GDM1 (cell line): ENCODE measurements at regions not wholly inside any gene's neighbourhood (a gene's known extent, or its start where the extent isn't known, plus 50 kb on each side); places are given as distances from the start of the nearest gene placed in this dataset.

Source experiments
- DNase-seq: peaks from one replicate; lab custom pipeline; 2025; lab: John Stamatoyannopoulos, UW

GRCh38 chr21:34022627-34023335 lies 50.6 kb upstream of the MRPS6 start:
- peak; percentile 65 for DNase-seq

GRCh38 chr21:34021726-34022125 lies 51.7 kb upstream of the MRPS6 start:
- DNase-seq = no peak

- no peak for DNase-seq
Observed at GRCh38 chr21:34020983-34021553, 52.3 kb upstream of the MRPS6 start.

- DNase-seq = no peak
Observed at GRCh38 chr21:34020005-34020847, 53.2 kb upstream of the MRPS6 start.

GRCh38 chr21:34019402-34019801 lies 54.0 kb upstream of the MRPS6 start:
- no peak for DNase-seq

- no peak for DNase-seq
Observed at GRCh38 chr21:34018910-34019309, 54.5 kb upstream of the MRPS6 start.

- no peak for DNase-seq
Observed at GRCh38 chr21:34018185-34018584, 55.2 kb upstream of the MRPS6 start.

GRCh38 chr21:34017039-34017961 lies 56.1 kb upstream of the MRPS6 start:
- no peak for DNase-seq

- no peak for DNase-seq
Observed at GRCh38 chr21:34012640-34013039, 60.7 kb upstream of the MRPS6 start.

GRCh38 chr21:34011660-34012059 lies 61.7 kb upstream of the MRPS6 start:
- no peak for DNase-seq

- DNase-seq = no peak
Observed at GRCh38 chr21:34009193-34009592, 64.2 kb upstream of the MRPS6 start.

GRCh38 chr21:34008618-34009017 lies 64.8 kb upstream of the MRPS6 start:
- DNase-seq = no peak

GRCh38 chr21:34006611-34007168 lies 66.7 kb upstream of the MRPS6 start:
- no peak for DNase-seq

GRCh38 chr21:34004974-34005373 lies 68.4 kb upstream of the MRPS6 start:
- no peak for DNase-seq

GRCh38 chr21:34004013-34004938 lies 69.1 kb upstream of the MRPS6 start:
- no peak for DNase-seq

GRCh38 chr21:34003428-34003827 lies 70.0 kb upstream of the MRPS6 start:
- no peak for DNase-seq

- no peak for DNase-seq
Observed at GRCh38 chr21:34000375-34000774, 73.0 kb upstream of the MRPS6 start.

- DNase-seq = no peak
Observed at GRCh38 chr21:33998809-33999208, 74.6 kb upstream of the MRPS6 start.

- DNase-seq = no peak
Observed at GRCh38 chr21:33998402-33998801, 75.0 kb upstream of the MRPS6 start.

GRCh38 chr21:33997436-33997835 lies 75.9 kb upstream of the MRPS6 start:
- DNase-seq = no peak

GRCh38 chr21:33994373-33994772 lies 78.8 kb upstream of the ATP5PO start:
- DNase-seq = no peak
